Loucy (cell line): ENCODE measurements at regions not wholly inside any gene's neighbourhood (a gene's known extent, or its start where the extent isn't known, plus 50 kb on each side); places are given as distances from the start of the nearest gene placed in this dataset.

Experiments
- H2AFZ ChIP-seq: fragments of 200-600 bp; sonication (generic); 2 replicates; pipeline ENCODE4 v1.6.0; 2016; ENCODE audit warnings: antibody characterized with exemption, mild to moderate bottlenecking, low read length, moderate library complexity
- H3F3A ChIP-seq: fragments of 200-600 bp; 2 replicates; pipeline ENCODE4 v1.6.0; 2016; ENCODE audit warnings: antibody characterized with exemption, low read depth, mild to moderate bottlenecking
- H3K27me3 ChIP-seq: fragments of 200-600 bp; sonication (generic); 2 replicates; pipeline ENCODE4 v1.6.1; 2014; ENCODE audit warnings: low read length, mild to moderate bottlenecking; ENCODE audit not compliant: insufficient read depth, poor library complexity, severe bottlenecking
- H3K36me3 ChIP-seq: fragments of 200-600 bp; sonication (generic); 2 replicates; pipeline ENCODE4 v1.6.1; 2016; ENCODE audit warnings: low read length; ENCODE audit not compliant: insufficient read depth
- H3K4me1 ChIP-seq: fragments of 200-600 bp; sonication (generic); 2 replicates; pipeline ENCODE4 v1.5.1; 2014; ENCODE audit warnings: low read length, mild to moderate bottlenecking; ENCODE audit not compliant: insufficient read depth, poor library complexity, severe bottlenecking
- H3K4me2 ChIP-seq: fragments of 200-600 bp; sonication (generic); 2 replicates; pipeline ENCODE4 v1.6.0; 2014; ENCODE audit warnings: antibody characterized with exemption, low read length, low read depth, mild to moderate bottlenecking; ENCODE audit not compliant: poor library complexity, severe bottlenecking
- H3K4me3 ChIP-seq: fragments of 200-600 bp; sonication (generic); 2 replicates; pipeline ENCODE4 v1.5.1; 2014; ENCODE audit warnings: low read length, mild to moderate bottlenecking, mixed read lengths; ENCODE audit not compliant: poor library complexity, severe bottlenecking
- H3K79me2 ChIP-seq: fragments of 200-600 bp; sonication (generic); 2 replicates; pipeline ENCODE4 v1.6.1; 2014; ENCODE audit warnings: low read length; ENCODE audit not compliant: insufficient read depth
- H3K9ac ChIP-seq: fragments of 200-600 bp; sonication (generic); 2 replicates; pipeline ENCODE4 v1.6.0; 2014; ENCODE audit warnings: mild to moderate bottlenecking, low read depth, low read length, moderate library complexity; ENCODE audit not compliant: poor library complexity, severe bottlenecking
- H3K9me2 ChIP-seq: fragments of 200-600 bp; sonication (generic); replicated peaks from 2 replicates; pipeline ENCODE4 v1.6.1; 2016; ENCODE audit warnings: low read depth, low read length, mixed read lengths
- H3K9me3 ChIP-seq: fragments of 200-600 bp; sonication (generic); 2 replicates; pipeline ENCODE4 v1.6.1; 2014; ENCODE audit warnings: mild to moderate bottlenecking, antibody characterized with exemption, low read length, low read depth; ENCODE audit not compliant: insufficient read depth
- H4K20me1 ChIP-seq: fragments of 200-600 bp; sonication (generic); 2 replicates; pipeline ENCODE4 v1.6.0; 2014; ENCODE audit warnings: antibody characterized with exemption, low read length, mild to moderate bottlenecking; ENCODE audit not compliant: insufficient read depth, poor library complexity, severe bottlenecking
- CTCF ChIP-seq: fragments of 200-600 bp; sonication (generic); conservative IDR thresholded peaks from 2 replicates; pipeline ENCODE4 v1.5.1; 2014; ENCODE audit warnings: mild to moderate bottlenecking, antibody characterized with exemption, low read length
- EZH2phosphoT487 ChIP-seq: fragments of 200-600 bp; IDR thresholded peaks from 2 replicates; pipeline ENCODE4 v1.6.1; 2018; ENCODE audit warnings: antibody characterized with exemption, mild to moderate bottlenecking, moderate library complexity, borderline replicate concordance

- TF ChIP-seq EZH2phosphoT487: no peak
- no peak for TF ChIP-seq CTCF
- Histone ChIP-seq H3K36me3 (no peaks in the 10 kb centered on the region), H3K4me2 (no peak overlapping the region), H3F3A (no peaks in the 10 kb centered on the region), H2AFZ (no peak overlapping the region), H3K4me1 (peaks cover 4% of the 10 kb centered on the region), H3K9me2 (no peaks in the 10 kb centered on the region), H3K9me3 (no peaks in the 10 kb centered on the region), H4K20me1 (no peaks in the 10 kb centered on the region), H3K9ac (no peak overlapping the region), H3K4me3 (no peak overlapping the region), H3K27me3 (no peaks in the 10 kb centered on the region), H3K79me2 (no peaks in the 10 kb centered on the region)
Measured at GRCh38 chr3:66597308-66597863, 96.6 kb upstream of the LRIG1 start.

- Histone ChIP-seq H3K9ac (no peak overlapping the region), H3K4me3 (no peak overlapping the region), H3K4me1 (peaks cover 12% of the 10 kb centered on the region), H4K20me1 (no peaks in the 10 kb centered on the region), H3K4me2 (no peak overlapping the region), H3K9me3 (no peaks in the 10 kb centered on the region), H2AFZ (no peak overlapping the region), H3K27me3 (no peaks in the 10 kb centered on the region), H3K79me2 (no peaks in the 10 kb centered on the region), H3K36me3 (no peaks in the 10 kb centered on the region), H3K9me2 (no peaks in the 10 kb centered on the region), H3F3A (no peaks in the 10 kb centered on the region)
- TF ChIP-seq CTCF (no peak), EZH2phosphoT487 (no peak)
Measured at GRCh38 chr3:66598168-66598567, 97.3 kb upstream of the LRIG1 start.

GRCh38 chr3:66602237-66602636 is 101.4 kb upstream of the LRIG1 start:
- no peaks in the 10 kb centered on the region for H3F3A ChIP-seq
- peaks cover 22% of the 10 kb centered on the region for H3K4me1 ChIP-seq
- H3K9me3 ChIP-seq: no peaks in the 10 kb centered on the region
- H3K9ac ChIP-seq: no peak overlapping the region
- no peaks in the 10 kb centered on the region for H3K27me3 ChIP-seq
- H3K4me3 ChIP-seq: no peak overlapping the region
- no peaks in the 10 kb centered on the region for H4K20me1 ChIP-seq
- TF ChIP-seq EZH2phosphoT487 (no peak), CTCF (no peak)
- H3K79me2 ChIP-seq: no peaks in the 10 kb centered on the region
- H3K4me2 ChIP-seq: peak overlapping the region; percentile 65
- H3K36me3 ChIP-seq: no peaks in the 10 kb centered on the region
- no peak overlapping the region for H2AFZ ChIP-seq
- H3K9me2 ChIP-seq: no peaks in the 10 kb centered on the region
